Hepatocyte (in vitro differentiated cells): ENCODE measurements at regions not wholly inside any gene's neighbourhood (a gene's known extent, or its start where the extent isn't known, plus 50 kb on each side); places are given as distances from the start of the nearest gene placed in this dataset.

Source experiments
- DNase-seq: peaks from one replicate; pipeline ENCODE4 v3.0.0-alpha.2; 2016; ENCODE audit warnings: low spot score
- H2AFZ ChIP-seq: fragments of 200-600 bp; sonication (generic); 2 replicates; pipeline ENCODE4 v1.6.0; 2016; ENCODE audit warnings: antibody characterized with exemption, mild to moderate bottlenecking
- H3K27ac ChIP-seq: fragments of 200-600 bp; sonication (generic); 2 replicates; pipeline ENCODE4 v1.5.1; 2016; ENCODE audit warnings: mild to moderate bottlenecking
- H3K27me3 ChIP-seq: fragments of 200-600 bp; sonication (generic); 2 replicates; pipeline ENCODE4 v1.6.1; 2016
- H3K36me3 ChIP-seq: fragments of 200-600 bp; sonication (generic); replicated peaks from 2 replicates; pipeline ENCODE4 v1.5.1; 2016; ENCODE audit warnings: low read depth; ENCODE audit not compliant: insufficient read depth
- H3K4me1 ChIP-seq: fragments of 200-600 bp; sonication (generic); 2 replicates; pipeline ENCODE4 v1.5.1; 2016; ENCODE audit warnings: mild to moderate bottlenecking, moderate library complexity; ENCODE audit not compliant: insufficient read depth
- H3K4me2 ChIP-seq: fragments of 200-600 bp; sonication (generic); 2 replicates; pipeline ENCODE4 v1.6.0; 2016
- H3K4me3 ChIP-seq: fragments of 200-600 bp; sonication (generic); 2 replicates; pipeline ENCODE4 v1.5.1; 2016; ENCODE audit warnings: mild to moderate bottlenecking
- H3K79me2 ChIP-seq: fragments of 200-600 bp; sonication (generic); 2 replicates; pipeline ENCODE4 v1.6.0; 2017; ENCODE audit warnings: mild to moderate bottlenecking
- H3K9me2 ChIP-seq: fragments of 200-600 bp; sonication (generic); replicated peaks from 2 replicates; pipeline ENCODE4 v1.6.0; 2017; ENCODE audit warnings: mild to moderate bottlenecking; ENCODE audit not compliant: insufficient read depth
- H3K9me3 ChIP-seq: fragments of 200-600 bp; sonication (generic); 2 replicates; pipeline ENCODE4 v1.5.1; 2016; ENCODE audit warnings: low read depth, mild to moderate bottlenecking
- H4K20me1 ChIP-seq: fragments of 200-600 bp; sonication (generic); 2 replicates; pipeline ENCODE4 v1.6.0; 2016; ENCODE audit warnings: mild to moderate bottlenecking; ENCODE audit not compliant: insufficient read depth, poor library complexity, severe bottlenecking
- EZH2 ChIP-seq: fragments of 200-600 bp; sonication (generic); IDR thresholded peaks from 2 replicates; pipeline ENCODE4 v1.6.1; 2016; ENCODE audit warnings: antibody characterized with exemption, mild to moderate bottlenecking, borderline replicate concordance
- EZH2phosphoT487 ChIP-seq: fragments of 200-600 bp; sonication (generic); IDR thresholded peaks from one replicate; pipeline ENCODE4 v1.6.1; 2018; ENCODE audit warnings: antibody characterized with exemption, mild to moderate bottlenecking, low read depth, moderate library complexity; ENCODE audit not compliant: unreplicated experiment, severe bottlenecking
- WGBS: methylation state at CpG from one replicate; pipeline ENCODE4 v1.1.6; 2016; ENCODE audit warnings: low lambda C conversion rate; ENCODE audit errors: missing lambda C conversion rate; 5-methylcytosine and 5-hydroxymethylcytosine counted together
- TF ChIP-seq, protein P1 (sequence below): fragments of 200-600 bp; sonication (generic); IDR thresholded peaks from 2 replicates; pipeline ENCODE4 v1.5.1; 2016; ENCODE audit warnings: antibody characterized with exemption, mild to moderate bottlenecking; ENCODE audit not compliant: poor library complexity

DNA sequence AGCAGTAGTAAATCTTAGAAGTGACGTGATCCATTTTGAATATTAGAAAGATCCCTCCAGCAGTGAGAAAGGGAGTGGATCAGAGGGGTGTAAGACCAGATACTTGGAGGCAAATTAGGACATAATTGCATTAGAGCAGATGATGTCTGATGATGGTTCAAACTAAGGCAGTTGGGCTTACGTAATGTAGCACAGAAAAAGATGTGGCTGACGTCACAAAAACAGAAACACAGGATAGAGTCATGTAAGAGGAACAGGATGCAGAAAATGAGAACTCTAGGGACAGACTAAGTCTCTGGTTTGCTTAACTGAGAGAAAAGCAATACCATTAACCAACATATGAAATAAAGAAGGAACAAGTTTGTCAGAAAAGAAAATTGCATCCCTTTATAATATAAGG lies 392.5 kb upstream of the DACH1 start:
- H3K4me3 ChIP-seq: no peak overlapping the region
- TF ChIP-seq EZH2 (no peak), EZH2phosphoT487 (no peak)
- TF ChIP-seq, protein P1, sequence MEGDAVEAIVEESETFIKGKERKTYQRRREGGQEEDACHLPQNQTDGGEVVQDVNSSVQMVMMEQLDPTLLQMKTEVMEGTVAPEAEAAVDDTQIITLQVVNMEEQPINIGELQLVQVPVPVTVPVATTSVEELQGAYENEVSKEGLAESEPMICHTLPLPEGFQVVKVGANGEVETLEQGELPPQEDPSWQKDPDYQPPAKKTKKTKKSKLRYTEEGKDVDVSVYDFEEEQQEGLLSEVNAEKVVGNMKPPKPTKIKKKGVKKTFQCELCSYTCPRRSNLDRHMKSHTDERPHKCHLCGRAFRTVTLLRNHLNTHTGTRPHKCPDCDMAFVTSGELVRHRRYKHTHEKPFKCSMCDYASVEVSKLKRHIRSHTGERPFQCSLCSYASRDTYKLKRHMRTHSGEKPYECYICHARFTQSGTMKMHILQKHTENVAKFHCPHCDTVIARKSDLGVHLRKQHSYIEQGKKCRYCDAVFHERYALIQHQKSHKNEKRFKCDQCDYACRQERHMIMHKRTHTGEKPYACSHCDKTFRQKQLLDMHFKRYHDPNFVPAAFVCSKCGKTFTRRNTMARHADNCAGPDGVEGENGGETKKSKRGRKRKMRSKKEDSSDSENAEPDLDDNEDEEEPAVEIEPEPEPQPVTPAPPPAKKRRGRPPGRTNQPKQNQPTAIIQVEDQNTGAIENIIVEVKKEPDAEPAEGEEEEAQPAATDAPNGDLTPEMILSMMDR: no peak
- no peak overlapping the region for H3K4me2 ChIP-seq
- H3K9me2 ChIP-seq: no peaks in the 10 kb centered on the region
- H2AFZ ChIP-seq: no peak overlapping the region
- no peak for DNase-seq
- no peaks in the 10 kb centered on the region for H3K4me1 ChIP-seq
- no peaks in the 10 kb centered on the region for H3K27me3 ChIP-seq
- H3K79me2 ChIP-seq: no peaks in the 10 kb centered on the region
- H3K9me3 ChIP-seq: no peaks in the 10 kb centered on the region
- 65% methylated on average over 3 of the region's 3 CpGs for WGBS
- H3K36me3 ChIP-seq: no peaks in the 10 kb centered on the region
- H3K27ac ChIP-seq: no peak overlapping the region
- no peaks in the 10 kb centered on the region for H4K20me1 ChIP-seq

DNA sequence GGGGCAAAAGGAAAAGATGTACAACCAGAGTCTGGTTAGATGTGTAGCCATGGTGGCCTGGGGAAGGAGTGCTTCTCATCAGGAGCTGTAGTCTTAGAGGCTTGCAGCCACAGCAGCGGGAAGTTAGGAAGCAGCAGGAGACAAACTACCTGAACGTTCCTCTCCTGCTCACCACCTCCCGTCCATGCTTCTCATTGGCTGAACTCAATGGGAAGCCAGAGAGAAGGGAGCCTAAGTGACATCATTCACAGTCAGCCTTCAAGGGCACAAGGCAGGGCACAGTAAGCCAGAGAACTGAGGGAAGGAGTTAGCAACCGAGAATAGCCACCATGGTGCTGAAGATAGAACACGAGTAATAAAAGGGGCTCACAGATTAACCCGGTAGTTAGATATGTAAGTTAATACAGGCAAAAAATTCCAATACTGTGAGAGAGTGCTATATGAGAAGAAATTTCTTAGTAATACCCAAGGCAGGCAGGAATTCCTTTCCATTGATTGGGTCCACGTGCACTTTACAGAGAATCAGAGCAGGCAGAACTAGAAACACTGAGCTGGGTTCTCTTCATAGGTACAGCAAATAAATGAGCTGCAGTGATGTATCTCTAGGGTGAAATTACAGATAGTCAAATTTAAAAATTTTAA lies 391.5 kb upstream of the DACH1 start:
- Histone ChIP-seq H3K36me3 (no peaks in the 10 kb centered on the region), H2AFZ (no peak overlapping the region), H3K9me2 (no peaks in the 10 kb centered on the region), H4K20me1 (no peaks in the 10 kb centered on the region), H3K4me2 (no peak overlapping the region), H3K79me2 (no peaks in the 10 kb centered on the region), H3K9me3 (no peaks in the 10 kb centered on the region), H3K4me3 (no peak overlapping the region), H3K27ac (no peak overlapping the region), H3K4me1 (no peaks in the 10 kb centered on the region), H3K27me3 (no peaks in the 10 kb centered on the region)
- WGBS: 61% methylated on average over 7 of the region's 7 CpGs
- TF ChIP-seq EZH2 (no peak), EZH2phosphoT487 (no peak)
- TF ChIP-seq, protein P1: no peak
- DNase-seq: no peak

DNA sequence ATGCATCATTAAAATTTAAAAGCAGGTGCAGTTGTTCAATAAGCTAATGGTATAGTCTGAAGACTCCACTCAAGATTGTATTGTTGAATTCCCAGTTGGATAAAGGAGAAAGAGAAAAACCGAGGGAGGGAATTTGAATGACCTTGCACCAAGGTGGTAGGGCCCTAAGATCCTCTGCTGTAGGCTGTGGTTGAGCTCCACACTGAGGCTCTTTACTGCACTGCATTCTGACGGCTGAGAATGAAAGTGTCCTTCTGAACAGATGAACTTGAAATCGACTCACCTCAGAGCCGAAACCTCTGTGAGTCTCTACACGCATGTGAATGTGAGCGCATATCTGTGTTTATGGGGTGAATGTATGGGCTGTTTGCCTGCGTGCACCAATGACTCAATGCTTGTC lies 388.9 kb upstream of the DACH1 start:
- peak; percentile 61 for DNase-seq
- H3K4me3 ChIP-seq: no peak overlapping the region
- no peaks in the 10 kb centered on the region for H3K9me3 ChIP-seq
- no peaks in the 10 kb centered on the region for H3K4me1 ChIP-seq
- no peaks in the 10 kb centered on the region for H3K9me2 ChIP-seq
- H3K4me2 ChIP-seq: peak overlapping the region; percentile 48
- peak overlapping the region; percentile 23 for H2AFZ ChIP-seq
- no peaks in the 10 kb centered on the region for H3K27me3 ChIP-seq
- no peak overlapping the region for H3K27ac ChIP-seq
- no peaks in the 10 kb centered on the region for H3K79me2 ChIP-seq
- TF ChIP-seq EZH2: no peak
- no peak for TF ChIP-seq EZH2phosphoT487
- TF ChIP-seq, protein P1: peak; percentile 56
- H4K20me1 ChIP-seq: no peaks in the 10 kb centered on the region
- H3K36me3 ChIP-seq: no peaks in the 10 kb centered on the region
- 31% methylated on average over 7 of the region's 7 CpGs for WGBS

DNA sequence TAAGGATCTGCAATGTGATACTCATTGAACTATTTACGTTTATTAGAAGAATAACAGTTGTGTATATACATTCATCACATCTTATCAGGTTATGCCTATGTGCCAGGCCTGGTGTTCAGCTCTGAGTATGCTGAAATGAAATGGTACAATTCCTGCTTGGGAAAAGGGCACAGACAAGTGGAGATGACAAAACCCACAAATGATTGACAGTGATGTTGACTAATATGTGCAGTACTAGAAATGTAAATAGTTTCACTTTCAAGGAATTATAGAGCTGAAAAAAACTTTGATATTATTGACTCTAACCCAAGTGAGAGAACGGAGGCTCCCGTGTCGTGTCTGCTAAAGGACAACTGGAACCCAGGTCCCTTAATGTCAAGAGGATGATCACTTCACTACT lies 386.8 kb upstream of the DACH1 start:
- Histone ChIP-seq H3K4me1 (no peaks in the 10 kb centered on the region), H3K27ac (no peak overlapping the region), H3K27me3 (no peaks in the 10 kb centered on the region), H3K4me3 (no peak overlapping the region), H2AFZ (no peak overlapping the region), H3K9me3 (no peaks in the 10 kb centered on the region), H3K4me2 (no peak overlapping the region), H4K20me1 (no peaks in the 10 kb centered on the region), H3K79me2 (no peaks in the 10 kb centered on the region), H3K36me3 (no peaks in the 10 kb centered on the region), H3K9me2 (no peaks in the 10 kb centered on the region)
- TF ChIP-seq EZH2phosphoT487: no peak
- TF ChIP-seq, protein P1: no peak
- no peak for TF ChIP-seq EZH2
- 90% methylated on average over 4 of the region's 4 CpGs for WGBS
- no peak for DNase-seq
